Breast epithelium (tissue), 4 donors: ENCODE measurements at regions not wholly inside any gene's neighbourhood (a gene's known extent, or its start where the extent isn't known, plus 50 kb on each side); places are given as distances from the start of the nearest gene placed in this dataset.

ENCODE experiments used
- DNase-seq, 2 donors: peaks; one replicate each; pipeline ENCODE4 v3.0.0-alpha.2; 2019; ENCODE audit warnings: low spot score in 2 of 2
- H3K27ac ChIP-seq, 2 donors: fragments of 200-600 bp; sonication (generic) in 1 of 2; one replicate each; pipeline ENCODE4 v1.5.1; 2016 to 2019; ENCODE audit warnings: mild to moderate bottlenecking in 1 of 2
- H3K27me3 ChIP-seq, 2 donors: fragments of 200-600 bp; sonication (generic) in 1 of 2; one replicate each; pipeline versions ENCODE4 v1.5.1 to v1.6.0; 2017 to 2019; ENCODE audit warnings: control low read depth in 1 of 2, mild to moderate bottlenecking in 1 of 2
- H3K36me3 ChIP-seq: fragments of 200-600 bp; one replicate; pipeline ENCODE4 v1.5.1; 2019
- H3K4me1 ChIP-seq, 2 donors: fragments of 200-600 bp; sonication (generic); one replicate each; pipeline ENCODE4 v1.5.1; 2016 to 2019; ENCODE audit warnings: control low read depth in 1 of 2
- H3K4me3 ChIP-seq, 3 donors: fragments of 200-600 bp; sonication (generic); 1 replicate in 2 of 3; 2 replicates in 1 of 3; pipeline ENCODE4 v1.5.1; 2016 to 2019; ENCODE audit warnings: mild to moderate bottlenecking in 3 of 3, moderate library complexity in 2 of 3
- H3K9me3 ChIP-seq, 2 donors: fragments of 200-600 bp; sonication (generic) in 1 of 2; one replicate each; pipeline ENCODE4 v1.5.1; 2016 to 2019; ENCODE audit warnings: control low read depth in 1 of 2
- CTCF ChIP-seq, 3 donors: fragments of 450-650 bp; IDR thresholded peaks; one replicate each; pipeline ENCODE4 v1.5.1; 2016 to 2017; ENCODE audit warnings: antibody characterized with exemption in 3 of 3, mild to moderate bottlenecking in 3 of 3, moderate library complexity in 3 of 3
- POLR2A ChIP-seq: fragments of 450-650 bp; IDR thresholded peaks from one replicate; pipeline ENCODE4 v1.6.1; 2016; ENCODE audit warnings: antibody characterized with exemption, mild to moderate bottlenecking, moderate library complexity
- POLR2AphosphoS5 ChIP-seq, 3 donors: sonication (generic); formaldehyde crosslinking; IDR thresholded peaks; one replicate each; pipeline ENCODE4 v1.6.1; 2017; ENCODE audit warnings: antibody characterized with exemption in 3 of 3
- intact Hi-C: fragments of 100-400 bp; cut with DNase I; formaldehyde crosslinking; loops from one replicate; pipeline ENCODE4 v1.15.1; 2023; ENCODE audit warnings: low total_unique reads

GRCh38 chr1:189908113-189908512, 569.6 kb downstream of the BRINP3 start:
- Histone ChIP-seq H3K9me3 (no peaks in the 10 kb centered on the region), H3K27ac (no peak overlapping the region), H3K36me3 (no peaks in the 10 kb centered on the region), H3K4me3 (no peak overlapping the region), H3K27me3 (no peaks in the 10 kb centered on the region), H3K4me1 (no peaks in the 10 kb centered on the region)
- no peak for TF ChIP-seq POLR2AphosphoS5 (IDR thresholded peaks at IDR 0.05)
- no peak for TF ChIP-seq CTCF (IDR thresholded peaks at IDR 0.05)
- no peak for TF ChIP-seq POLR2A
- intact Hi-C loops: loop anchor here (10.0 kb wide), 1 partner anchor 633 kb away; no protein-coding TSS in a partner anchor
- DNase-seq: no peak

GRCh38 chr1:189921613-189922012, 556.1 kb downstream of the BRINP3 start:
- Histone ChIP-seq H3K27ac (no peak overlapping the region), H3K4me3 (no peak overlapping the region), H3K9me3 (peaks cover 4 to 10% of the 10 kb centered on the region in 2 donors), H3K27me3 (no peaks in the 10 kb centered on the region), H3K4me1 (no peaks in the 10 kb centered on the region), H3K36me3 (no peaks in the 10 kb centered on the region)
- intact Hi-C loops: no loop called here
- no peak for DNase-seq
- no peak for TF ChIP-seq POLR2AphosphoS5 (IDR thresholded peaks at IDR 0.05)
- TF ChIP-seq POLR2A: no peak
- no peak for TF ChIP-seq CTCF (IDR thresholded peaks at IDR 0.05)

GRCh38 chr1:189927641-189928040, 550.0 kb downstream of the BRINP3 start:
- H3K27me3 ChIP-seq: no peaks in the 10 kb centered on the region
- H3K9me3 ChIP-seq: peaks cover 4 to 7% of the 10 kb centered on the region in 2 donors
- H3K4me1 ChIP-seq: no peaks in the 10 kb centered on the region
- no peak for DNase-seq
- no peaks in the 10 kb centered on the region for H3K36me3 ChIP-seq
- intact Hi-C loops: no loop called here
- no peak for TF ChIP-seq CTCF (IDR thresholded peaks at IDR 0.05)
- no peak for TF ChIP-seq POLR2A
- no peak for TF ChIP-seq POLR2AphosphoS5 (IDR thresholded peaks at IDR 0.05)
- no peak overlapping the region for H3K27ac ChIP-seq
- no peak overlapping the region for H3K4me3 ChIP-seq

GRCh38 chr1:189929501-189930099, 548.1 kb downstream of the BRINP3 start:
- Histone ChIP-seq H3K4me1 (no peaks in the 10 kb centered on the region), H3K27ac (no peak overlapping the region), H3K36me3 (no peaks in the 10 kb centered on the region), H3K9me3 (peaks cover 4 to 7% of the 10 kb centered on the region in 2 donors), H3K27me3 (no peaks in the 10 kb centered on the region), H3K4me3 (no peak overlapping the region)
- TF ChIP-seq POLR2AphosphoS5 (IDR thresholded peaks at IDR 0.05): no peak
- no peak for TF ChIP-seq CTCF (IDR thresholded peaks at IDR 0.05)
- TF ChIP-seq POLR2A: no peak
- intact Hi-C loops: no loop called here
- DNase-seq: no peak

- H3K4me3 ChIP-seq: no peak overlapping the region
- H3K27ac ChIP-seq: no peak overlapping the region
- H3K36me3 ChIP-seq: no peaks in the 10 kb centered on the region
- intact Hi-C loops: no loop called here
- no peaks in the 10 kb centered on the region for H3K4me1 ChIP-seq
- H3K9me3 ChIP-seq: no peaks in the 10 kb centered on the region
- no peaks in the 10 kb centered on the region for H3K27me3 ChIP-seq
- no peak for TF ChIP-seq CTCF (IDR thresholded peaks at IDR 0.05)
- DNase-seq: no peak
Measured at GRCh38 chr1:189936861-189937260, 540.8 kb downstream of the BRINP3 start.
